ENCODE measurements at regions not wholly inside any gene's neighbourhood (a gene's known extent, or its start where the extent isn't known, plus 50 kb on each side); places are given as distances from the start of the nearest gene placed in this dataset.

GRCh38 chr5:152883066-152883775 lies 478.1 kb upstream of the NMUR2 start:
- DNase-seq, result no peak

GRCh38 chr5:152884006-152884405 lies 478.9 kb upstream of the NMUR2 start:
- DNase-seq, result no peak

DNA sequence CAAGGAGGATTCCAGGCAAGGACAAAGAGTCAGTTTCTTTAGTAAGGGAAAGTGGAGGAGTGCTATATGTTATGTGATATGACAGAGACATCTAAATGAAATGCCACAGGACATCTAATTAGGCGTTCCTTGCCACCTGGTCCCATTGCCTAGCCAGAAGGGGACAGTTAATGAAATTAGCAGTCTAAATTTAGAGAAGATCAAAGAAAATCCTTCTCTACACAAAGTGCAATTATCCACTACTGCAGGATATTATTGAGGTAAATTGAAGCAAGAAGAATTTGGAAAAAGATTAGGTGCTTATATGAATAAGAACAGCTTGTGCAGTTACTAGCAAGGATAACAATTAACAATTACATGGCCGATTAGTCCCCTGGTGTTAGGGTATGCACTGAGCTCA lies 495.3 kb upstream of the NMUR2 start:
- DNase-seq, result no peak

DNA sequence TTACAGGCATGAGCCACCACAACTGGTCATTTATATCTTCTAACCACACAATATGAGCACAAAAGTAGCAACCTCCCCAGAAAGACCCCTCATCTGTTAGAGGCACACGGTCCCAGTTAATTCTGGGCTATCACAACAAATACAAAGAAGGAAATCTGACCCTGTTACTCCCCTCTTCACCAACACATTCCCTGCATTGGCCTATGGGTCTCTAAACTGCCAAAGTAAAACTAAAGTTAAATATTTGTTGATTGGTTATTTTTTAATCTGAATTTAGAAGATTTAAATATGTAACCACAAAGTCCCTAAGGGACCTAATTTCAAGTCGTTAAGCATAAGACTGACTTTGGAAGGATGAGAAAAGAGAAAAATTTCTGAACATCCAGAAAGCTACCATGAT lies 496.7 kb upstream of the NMUR2 start:
- DNase-seq, result no peak

DNA sequence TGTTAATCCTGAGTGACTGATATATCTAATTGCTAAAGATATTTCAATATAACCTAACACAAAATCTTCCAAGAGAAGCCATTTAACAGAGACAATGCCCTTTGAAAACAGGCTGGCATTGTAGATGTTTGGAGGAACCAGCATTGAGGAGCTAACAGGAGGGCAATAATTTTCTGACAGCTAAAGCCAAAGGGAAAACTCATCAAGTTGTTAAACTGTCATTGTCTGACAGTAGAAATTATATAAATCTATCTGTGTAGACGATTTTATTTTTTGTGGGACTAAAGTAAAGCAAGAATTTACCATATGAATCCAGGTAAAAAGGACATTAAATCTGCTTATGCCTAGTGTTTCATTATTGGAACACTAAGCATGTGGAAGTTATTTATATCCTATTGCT lies 500.2 kb upstream of the NMUR2 start:
- no peak for DNase-seq

DNA sequence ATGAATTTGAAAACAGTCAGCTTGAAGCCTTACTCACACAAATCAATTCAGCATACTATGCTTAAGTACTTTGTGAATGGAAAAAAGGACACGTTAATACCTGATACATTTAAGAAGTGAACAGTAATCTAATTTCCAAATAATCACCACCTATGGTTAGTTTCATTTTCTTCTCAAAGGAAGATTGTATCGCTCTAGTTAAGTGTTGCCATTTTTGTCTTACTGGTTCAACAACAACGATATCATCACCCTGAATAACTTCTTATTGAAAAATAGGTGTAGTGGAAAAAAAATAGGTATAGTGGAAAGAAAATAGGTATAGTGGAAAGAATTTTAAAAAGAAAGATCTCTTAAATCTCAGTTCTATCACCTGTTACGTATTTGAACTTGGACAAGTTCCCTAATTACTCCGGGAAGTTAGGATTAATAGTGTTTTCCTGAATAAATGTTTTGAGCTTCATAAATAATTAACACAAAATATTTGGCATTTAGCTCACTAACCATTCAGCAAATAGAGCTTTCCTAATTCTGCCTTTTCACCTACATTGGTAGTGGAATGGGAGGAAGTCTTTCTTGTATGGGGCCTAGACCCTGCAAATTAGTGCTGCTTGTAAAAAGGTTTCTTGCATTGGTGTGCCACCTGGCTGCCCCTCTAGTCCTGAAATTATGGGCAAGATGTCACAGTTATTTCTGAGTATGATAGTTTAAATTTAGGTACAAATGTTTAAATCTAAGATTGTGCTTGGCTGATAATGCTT lies 502.6 kb upstream of the NMUR2 start:
- no peak for DNase-seq

- DNase-seq, result no peak
Measured at GRCh38 chr5:152912924-152913323, 507.8 kb upstream of the NMUR2 start.

DNA sequence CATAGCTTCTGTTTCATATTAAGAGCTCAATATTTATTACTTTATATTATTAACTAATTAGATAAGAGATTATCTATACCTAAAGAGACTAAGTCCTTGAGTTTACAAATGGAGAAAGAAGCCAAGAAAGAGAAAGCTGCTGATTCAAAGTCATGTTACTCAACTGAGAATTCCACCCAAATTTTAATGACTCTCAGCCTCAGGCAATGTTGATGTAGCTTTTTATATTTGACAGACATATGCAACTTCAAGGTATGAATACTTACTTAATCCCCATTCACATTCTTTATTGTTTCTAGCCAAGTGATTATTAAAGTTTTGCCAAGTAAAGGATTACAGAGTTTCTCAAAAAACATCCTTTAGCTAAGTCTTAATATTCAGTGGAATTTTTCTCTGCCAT lies 527.5 kb upstream of the NMUR2 start:
- DNase-seq, result no peak

DNA sequence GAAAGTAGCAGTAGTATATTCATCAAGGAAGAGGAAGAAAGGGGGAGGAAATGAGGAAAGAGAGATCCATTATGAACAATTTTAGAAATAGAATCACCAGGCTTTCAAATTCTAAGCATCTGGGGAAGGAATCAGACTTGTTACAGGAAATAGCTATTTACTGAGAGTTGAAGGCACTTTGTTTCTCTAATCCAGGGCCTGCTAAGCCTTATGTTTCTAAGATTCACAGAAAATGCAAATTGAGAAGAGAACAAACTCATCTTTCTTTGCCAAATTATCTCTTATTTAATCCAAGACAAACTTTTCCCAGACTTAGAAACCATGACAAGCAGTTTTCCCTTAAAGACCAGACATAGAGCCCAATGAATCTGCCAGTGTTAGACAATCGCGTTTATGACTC lies 528.0 kb upstream of the NMUR2 start:
- no peak for DNase-seq

DNA sequence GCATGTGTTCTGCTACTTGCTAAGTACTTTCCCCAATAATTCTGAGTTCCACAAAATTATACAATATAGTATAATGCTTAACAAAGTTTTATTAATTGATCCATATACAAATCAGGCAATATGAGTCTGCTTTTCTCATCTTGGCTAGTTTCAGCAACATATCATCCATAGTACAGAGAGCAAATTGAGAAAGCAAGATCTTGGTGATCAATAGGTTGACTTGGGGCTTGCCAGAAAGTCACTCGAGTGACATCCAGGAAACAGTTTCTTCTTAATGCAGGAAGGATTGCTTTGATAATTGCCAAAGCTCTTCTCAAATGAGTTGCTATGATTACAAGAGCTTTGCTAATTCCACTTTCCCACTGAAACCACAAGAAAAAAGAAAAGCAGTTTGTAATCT lies 533.6 kb upstream of the NMUR2 start:
- DNase-seq, result no peak

DNA sequence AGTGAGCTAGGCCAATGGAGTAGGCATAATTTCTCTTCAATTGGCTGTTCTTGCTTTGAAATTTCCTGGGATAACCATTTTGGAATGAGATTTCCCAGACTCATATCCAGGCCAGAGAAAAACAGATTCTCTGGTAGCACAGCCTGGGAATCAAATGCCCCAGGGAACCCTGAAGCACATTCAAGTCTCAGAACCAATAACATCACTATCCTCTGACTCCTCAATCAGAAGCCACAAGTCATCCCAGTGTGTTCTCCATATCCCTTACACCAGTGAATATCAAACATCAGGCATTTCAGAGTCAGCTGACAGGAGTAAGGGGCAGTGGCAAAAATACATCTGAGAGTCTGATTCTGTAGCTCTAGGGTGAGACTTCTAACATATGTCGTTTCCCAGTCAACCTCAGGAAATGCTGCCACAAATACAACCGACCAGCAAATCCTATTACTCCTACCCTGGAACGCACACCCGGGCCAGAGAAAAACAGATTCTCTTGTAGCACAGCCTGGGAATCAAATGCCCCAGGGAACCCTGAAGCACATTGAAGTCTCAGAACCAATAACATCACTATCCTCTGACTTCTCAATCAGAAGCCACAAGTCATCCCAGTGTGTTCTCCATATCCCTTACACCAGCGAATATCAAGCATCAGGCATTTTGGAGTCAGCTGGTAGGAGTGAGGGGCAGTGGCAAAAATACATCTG lies 537.7 kb upstream of the NMUR2 start:
- no peak for DNase-seq

- no peak for DNase-seq
Measured at GRCh38 chr5:152953788-152954483, 536.5 kb upstream of the GRIA1 start.

DNA sequence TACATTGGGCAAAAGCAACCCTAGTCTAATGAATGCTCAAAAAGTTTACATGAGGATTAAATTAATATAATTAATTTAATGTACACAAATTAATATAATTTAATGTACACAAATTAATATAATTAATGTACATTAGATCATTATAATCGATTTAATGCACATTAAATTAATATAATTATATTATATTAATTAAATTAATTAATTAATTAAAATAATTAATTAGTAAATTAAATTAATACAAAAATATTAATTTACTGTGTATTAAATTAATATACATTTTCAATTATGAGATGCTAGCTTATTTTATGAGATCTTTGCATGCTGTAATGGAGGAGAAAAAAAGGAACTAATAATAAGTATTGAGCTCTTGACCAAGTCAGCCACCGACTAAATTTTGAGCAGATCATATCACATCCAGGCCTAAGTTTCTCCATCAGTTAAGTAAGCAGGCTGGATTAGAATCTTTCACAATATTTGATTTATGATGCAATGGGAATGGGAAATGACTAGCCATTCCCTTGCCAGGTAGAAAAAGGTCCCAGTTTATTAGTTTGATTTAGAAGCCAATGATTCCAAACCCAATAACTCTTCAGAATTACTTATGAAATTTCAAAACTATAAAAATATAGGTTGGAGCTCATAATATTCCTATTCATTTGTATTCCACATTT lies 533.4 kb upstream of the GRIA1 start:
- DNase-seq, result no peak

GRCh38 chr5:152978141-152978835 lies 512.2 kb upstream of the GRIA1 start:
- DNase-seq, result no peak

DNA sequence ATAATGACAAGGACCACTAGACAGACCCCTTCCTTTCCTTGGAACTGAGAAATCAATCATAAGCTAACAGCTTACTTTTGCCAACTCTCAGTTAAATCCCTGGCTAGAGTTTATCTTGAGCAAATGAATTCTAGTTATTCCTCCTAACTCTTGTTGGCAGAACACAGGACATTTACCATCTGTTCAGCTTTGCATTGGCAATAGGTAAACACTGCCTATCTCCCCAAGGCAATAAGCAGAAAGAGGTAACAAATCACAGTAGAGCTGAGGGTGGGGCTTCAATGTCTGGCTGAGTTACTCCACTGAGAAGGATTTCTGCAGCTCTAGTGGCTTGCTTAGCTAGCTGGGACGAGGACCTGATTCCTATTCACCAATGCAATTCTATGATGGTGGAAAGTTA lies 503.3 kb upstream of the GRIA1 start:
- DNase-seq, result no peak

DNA sequence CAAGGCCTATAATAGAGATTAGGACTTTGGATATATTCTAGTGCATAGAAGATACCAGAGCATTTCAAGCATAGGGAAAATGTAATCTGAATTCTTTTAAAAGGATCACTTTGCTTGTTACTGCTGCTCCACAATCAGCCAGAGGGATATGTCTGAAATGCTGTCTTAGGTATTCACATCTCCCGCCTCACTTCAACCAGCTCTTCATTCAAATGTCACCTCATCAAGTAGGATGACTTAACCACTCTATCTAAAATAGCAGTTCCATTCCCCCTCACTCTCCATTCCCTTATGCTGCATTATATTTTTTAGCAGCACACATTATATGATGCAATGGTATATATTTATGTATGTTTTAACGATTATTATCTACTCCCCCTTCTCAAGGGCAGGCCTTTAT lies 500.3 kb upstream of the GRIA1 start:
- no peak for DNase-seq

GRCh38 chr5:152990649-152991048 lies 499.8 kb upstream of the GRIA1 start:
- DNase-seq, result no peak

DNA sequence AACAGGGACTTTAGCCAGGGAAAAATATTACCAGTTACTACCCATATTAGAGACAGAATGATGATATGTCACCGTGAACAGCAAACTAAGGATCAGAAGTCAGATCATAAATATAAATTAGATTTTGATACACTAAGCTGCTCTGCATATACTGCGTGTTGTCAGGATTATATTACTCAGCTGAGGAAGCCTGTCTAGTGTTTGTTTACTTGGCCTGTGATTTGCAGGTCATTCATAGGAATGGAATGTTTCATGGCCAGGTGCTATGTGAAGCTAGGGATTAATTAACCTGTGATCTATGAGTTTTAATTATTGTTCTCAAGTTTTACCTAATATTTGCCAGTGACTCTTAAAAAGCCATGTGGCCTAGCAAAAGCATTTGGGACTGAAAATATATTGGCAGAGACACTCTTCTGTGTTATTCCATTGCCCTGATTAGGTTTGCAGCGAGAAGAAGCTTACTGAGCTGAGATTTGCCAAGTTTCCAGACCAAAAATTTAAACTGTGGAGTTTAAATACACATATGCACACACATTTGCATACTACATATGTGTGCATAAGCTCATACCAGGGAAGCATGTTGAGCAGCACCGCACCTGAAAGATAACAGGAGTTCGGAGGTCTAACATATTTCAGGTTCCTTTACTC lies 496.3 kb upstream of the GRIA1 start:
- no peak for DNase-seq

DNA sequence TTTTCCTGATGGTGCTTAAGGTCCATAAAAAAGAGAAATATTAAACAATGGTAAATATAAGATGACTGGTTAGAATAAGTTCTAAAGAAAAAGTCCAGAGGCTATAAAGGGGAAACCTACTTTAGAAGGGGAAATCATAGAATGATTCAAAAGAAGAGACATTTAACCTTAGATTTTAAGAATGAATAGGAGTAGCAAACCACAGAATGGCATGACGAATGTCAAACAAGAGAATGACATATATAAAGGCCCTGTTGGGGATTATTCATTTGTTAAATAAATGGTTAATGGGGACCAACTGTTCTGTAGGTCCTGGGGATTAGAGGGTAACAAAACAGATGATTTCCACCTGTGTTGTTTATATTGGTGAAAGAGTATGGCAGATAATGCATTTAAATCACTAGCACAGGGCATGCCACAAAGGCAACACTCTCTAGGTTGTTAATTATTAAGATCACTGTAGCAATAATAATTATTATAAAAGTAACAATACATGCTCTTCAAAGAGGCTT lies 495.2 kb upstream of the GRIA1 start:
- DNase-seq, result no peak

- DNase-seq, result no peak
Measured at GRCh38 chr5:153005711-153006110, 484.8 kb upstream of the GRIA1 start.

- no peak for DNase-seq
Measured at GRCh38 chr5:153006681-153007080, 483.8 kb upstream of the GRIA1 start.
